ENCODE measurements at regions not wholly inside any gene's neighbourhood (a gene's known extent, or its start where the extent isn't known, plus 50 kb on each side); places are given as distances from the start of the nearest gene placed in this dataset.
A peak's percentile ranks its signal among the peaks of the same experiment; 100 is the strongest.

DNA sequence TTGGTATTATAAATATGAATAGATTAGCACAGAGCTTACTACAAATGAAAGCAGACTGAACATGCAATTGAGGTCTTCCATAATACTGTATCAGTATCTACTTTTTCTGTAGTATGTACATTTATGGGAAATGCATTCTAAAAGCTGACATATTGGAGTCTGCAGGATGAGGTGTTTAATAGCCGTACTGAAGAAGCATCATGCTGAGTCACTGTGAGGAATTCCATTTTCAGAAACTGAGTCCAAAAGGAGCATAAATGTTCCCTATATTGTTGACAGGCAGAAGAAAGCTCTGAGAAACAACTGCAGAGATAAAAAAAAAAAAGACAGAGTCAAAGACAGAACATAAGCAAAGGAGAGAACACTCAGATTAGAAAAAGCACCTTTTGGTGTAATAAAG is 366.7 kb upstream of the SPHKAP start:
- WGBS, 2 experiments (ENCODE audit: low coverage in 1 of 2, low lambda C conversion rate in 2 of 2, missing lambda C conversion rate in 2 of 2) = 0% methylated on average over 1 of the region's 1 CpG
- no peaks in the 10 kb centered on the region for H3K27me3 ChIP-seq (replicated peaks; ENCODE audit: insufficient read depth)
- no peaks in the 10 kb centered on the region for H4K20me1 ChIP-seq (ENCODE audit: insufficient read depth)
- no peak overlapping the region for H3K9ac ChIP-seq
- peak; percentile 59 for DNase-seq
- H2AFZ ChIP-seq = peak overlapping the region; percentile 49
- no peaks in the 10 kb centered on the region for H3K36me3 ChIP-seq (ENCODE audit: low read depth)
- H3F3A ChIP-seq (ENCODE audit: insufficient read depth) = peaks cover 40% of the 10 kb centered on the region
- no peaks in the 10 kb centered on the region for H3K9me2 ChIP-seq (ENCODE audit: insufficient read depth)
- no peaks in the 10 kb centered on the region for H3K79me2 ChIP-seq (ENCODE audit: insufficient read depth)
- H3K4me2 ChIP-seq (ENCODE audit: unreplicated experiment) = peak overlapping the region; percentile 8
- peaks cover 38% of the 10 kb centered on the region for H3K4me1 ChIP-seq (ENCODE audit: insufficient read depth)
- H3K9me3 ChIP-seq (ENCODE audit: low read depth) = no peaks in the 10 kb centered on the region
- in situ Hi-C loops (cut with MboI) = no loop called here
- no peak overlapping the region for H3K4me3 ChIP-seq
- TF ChIP-seq EZH2phosphoT487 (IDR thresholded peaks at IDR 0.05; ENCODE audit: insufficient read depth, low read depth) = no peak
- TF ChIP-seq EZH2 (IDR thresholded peaks at IDR 0.05; ENCODE audit: insufficient read depth, poor library complexity, severe bottlenecking) = no peak
- no peak overlapping the region for H3K27ac ChIP-seq

DNA sequence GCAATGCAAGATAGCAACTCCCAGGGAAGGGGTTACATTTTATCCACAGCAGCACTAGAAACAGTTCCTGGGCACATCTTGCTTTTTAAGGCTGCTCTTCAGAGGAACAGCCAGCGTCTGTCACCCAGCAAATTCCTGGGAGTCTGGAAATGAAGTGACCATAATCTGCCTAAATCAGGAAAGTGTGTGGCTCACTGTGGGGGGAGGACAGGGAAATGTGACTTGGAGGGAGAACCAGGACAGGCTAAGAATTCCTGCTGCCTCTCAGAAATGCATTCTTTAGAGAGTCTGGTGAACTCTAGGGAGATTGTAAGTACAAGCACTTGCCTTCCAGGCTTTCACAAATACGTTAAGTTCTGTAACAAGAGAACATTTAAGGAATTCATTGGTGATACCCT is 364.3 kb upstream of the SPHKAP start:
- Histone ChIP-seq H3K79me2 (ENCODE audit: insufficient read depth) (no peaks in the 10 kb centered on the region), H2AFZ (peak overlapping the region; percentile 56), H3K9me3 (ENCODE audit: low read depth) (no peaks in the 10 kb centered on the region), H3K27ac (peak overlapping the region; percentile 58), H3K9ac (no peak overlapping the region), H3K9me2 (ENCODE audit: insufficient read depth) (no peaks in the 10 kb centered on the region), H3K4me2 (ENCODE audit: unreplicated experiment) (peak overlapping the region; percentile 67), H3K4me3 (no peak overlapping the region), H3F3A (ENCODE audit: insufficient read depth) (peaks cover 51% of the 10 kb centered on the region), H3K36me3 (ENCODE audit: low read depth) (no peaks in the 10 kb centered on the region), H3K4me1 (ENCODE audit: insufficient read depth) (peaks cover 47% of the 10 kb centered on the region), H3K27me3 (replicated peaks; ENCODE audit: insufficient read depth) (no peaks in the 10 kb centered on the region), H4K20me1 (ENCODE audit: insufficient read depth) (no peaks in the 10 kb centered on the region)
- WGBS, 2 experiments (ENCODE audit: low coverage in 1 of 2, low lambda C conversion rate in 2 of 2, missing lambda C conversion rate in 2 of 2) = 6 to 9% methylated on average over 2 of the region's 2 CpGs
- TF ChIP-seq EZH2 (IDR thresholded peaks at IDR 0.05; ENCODE audit: insufficient read depth, poor library complexity, severe bottlenecking) = no peak
- peak; percentile 29 for DNase-seq
- in situ Hi-C loops (cut with MboI) = no loop called here

DNA sequence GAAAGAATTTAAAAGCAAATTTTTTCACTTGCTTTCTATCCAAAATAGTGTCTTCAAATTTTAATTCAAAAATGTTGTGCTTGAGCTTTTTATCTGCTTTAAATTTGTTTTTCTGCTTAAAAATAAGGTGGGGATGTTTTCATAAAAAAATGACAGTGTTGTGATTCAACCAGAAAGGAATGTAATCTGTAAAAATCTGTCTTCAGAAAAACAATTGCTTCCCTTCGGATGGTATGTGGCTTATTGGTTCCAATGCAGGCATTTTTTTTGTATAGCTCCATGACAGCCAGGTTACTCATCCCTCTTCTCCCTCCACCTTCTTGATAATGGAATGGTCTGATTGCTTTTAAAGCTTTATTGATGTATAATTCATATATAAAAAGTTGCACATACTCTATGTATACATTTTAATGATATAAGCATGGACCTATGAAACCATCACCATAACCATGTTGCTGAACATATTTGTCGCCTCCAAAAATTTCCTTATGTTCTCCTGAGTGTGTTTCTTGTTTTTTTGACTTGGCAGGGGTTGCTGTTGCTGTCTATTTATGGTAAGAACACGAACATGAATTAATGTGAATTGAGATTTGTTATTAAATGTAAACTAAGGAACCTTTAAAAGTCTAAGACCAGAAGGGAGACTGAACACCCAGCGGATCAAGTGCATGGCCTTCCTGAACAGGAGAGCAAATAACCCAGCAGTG is 363.7 kb upstream of the SPHKAP start:
- Histone ChIP-seq H2AFZ (peak overlapping the region; percentile 56), H3K9ac (no peak overlapping the region), H3K36me3 (ENCODE audit: low read depth) (no peaks in the 10 kb centered on the region), H3K27ac (peak overlapping the region; percentile 58), H3K4me1 (ENCODE audit: insufficient read depth) (peaks cover 47% of the 10 kb centered on the region), H3K4me2 (ENCODE audit: unreplicated experiment) (peak overlapping the region; percentile 67), H4K20me1 (ENCODE audit: insufficient read depth) (no peaks in the 10 kb centered on the region), H3K9me3 (ENCODE audit: low read depth) (no peaks in the 10 kb centered on the region), H3K4me3 (no peak overlapping the region), H3K79me2 (ENCODE audit: insufficient read depth) (no peaks in the 10 kb centered on the region), H3F3A (ENCODE audit: insufficient read depth) (peaks cover 51% of the 10 kb centered on the region), H3K9me2 (ENCODE audit: insufficient read depth) (no peaks in the 10 kb centered on the region), H3K27me3 (replicated peaks; ENCODE audit: insufficient read depth) (no peaks in the 10 kb centered on the region)
- in situ Hi-C loops (cut with MboI) = no loop called here
- whole genome bisulfite sequencing, 2 experiments (ENCODE audit: low coverage in 1 of 2, low lambda C conversion rate in 2 of 2, missing lambda C conversion rate in 2 of 2) = 5 to 6% methylated on average over 4 of the region's 4 CpGs
- DNase-seq = peak; percentile 77
- no peak for TF ChIP-seq EZH2 (IDR thresholded peaks at IDR 0.05; ENCODE audit: insufficient read depth, poor library complexity, severe bottlenecking)
- TF ChIP-seq EZH2phosphoT487 (IDR thresholded peaks at IDR 0.05; ENCODE audit: insufficient read depth, low read depth) = no peak

DNA sequence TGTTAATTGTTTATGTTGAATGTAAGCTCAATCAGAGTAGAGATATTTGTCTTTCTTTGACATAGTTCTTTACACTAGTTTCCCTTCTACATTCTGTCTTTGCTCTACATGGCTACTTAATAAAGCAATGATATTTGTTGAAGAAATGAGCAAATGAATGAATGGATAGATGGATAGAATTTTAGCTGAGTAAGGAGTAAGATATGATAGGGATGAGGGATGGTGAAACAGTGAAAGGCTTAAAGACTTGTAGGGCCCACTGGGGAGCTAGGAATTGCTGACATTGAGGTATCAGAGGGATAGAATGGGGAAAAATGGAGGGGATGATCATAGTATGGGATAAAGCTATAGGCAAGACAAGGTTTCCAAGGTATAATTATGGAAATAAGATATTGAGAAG is 361.6 kb upstream of the SPHKAP start:
- Histone ChIP-seq H3K9me3 (ENCODE audit: low read depth) (no peaks in the 10 kb centered on the region), H3F3A (ENCODE audit: insufficient read depth) (peaks cover 44% of the 10 kb centered on the region), H4K20me1 (ENCODE audit: insufficient read depth) (no peaks in the 10 kb centered on the region), H3K9me2 (ENCODE audit: insufficient read depth) (no peaks in the 10 kb centered on the region), H2AFZ (no peak overlapping the region), H3K4me1 (ENCODE audit: insufficient read depth) (peaks cover 39% of the 10 kb centered on the region), H3K4me2 (ENCODE audit: unreplicated experiment) (no peak overlapping the region), H3K79me2 (ENCODE audit: insufficient read depth) (no peaks in the 10 kb centered on the region), H3K9ac (no peak overlapping the region), H3K27me3 (replicated peaks; ENCODE audit: insufficient read depth) (no peaks in the 10 kb centered on the region), H3K36me3 (ENCODE audit: low read depth) (no peaks in the 10 kb centered on the region), H3K4me3 (no peak overlapping the region), H3K27ac (no peak overlapping the region)
- in situ Hi-C loops (cut with MboI) = no loop called here
- TF ChIP-seq EZH2phosphoT487 (IDR thresholded peaks at IDR 0.05; ENCODE audit: insufficient read depth, low read depth) (no peak), EZH2 (IDR thresholded peaks at IDR 0.05; ENCODE audit: insufficient read depth, poor library complexity, severe bottlenecking) (no peak)
- no peak for DNase-seq

DNA sequence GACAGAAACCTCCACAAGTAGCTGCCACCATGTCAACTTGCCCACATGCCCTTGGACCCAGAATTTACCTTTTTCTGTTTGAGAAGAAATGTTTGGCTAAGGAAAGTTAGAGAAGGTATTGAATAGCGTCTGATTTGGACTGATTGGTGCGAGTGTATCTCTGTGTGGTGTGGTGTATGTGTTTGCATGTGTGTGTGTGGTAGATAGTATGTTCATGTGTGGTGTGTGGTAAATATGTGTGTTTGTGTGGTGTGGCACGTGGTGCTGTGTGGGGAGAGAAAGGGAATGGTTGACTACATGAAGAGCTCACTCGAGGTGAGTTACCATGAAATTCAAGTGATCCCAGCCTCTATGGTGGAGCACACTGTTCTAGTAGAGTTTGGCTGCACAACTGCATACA is 360.8 kb upstream of the SPHKAP start:
- TF ChIP-seq EZH2phosphoT487 (IDR thresholded peaks at IDR 0.05; ENCODE audit: insufficient read depth, low read depth) = no peak
- no peak for TF ChIP-seq EZH2 (IDR thresholded peaks at IDR 0.05; ENCODE audit: insufficient read depth, poor library complexity, severe bottlenecking)
- DNase-seq = no peak
- Histone ChIP-seq H3K79me2 (ENCODE audit: insufficient read depth) (no peaks in the 10 kb centered on the region), H3K9me2 (ENCODE audit: insufficient read depth) (no peaks in the 10 kb centered on the region), H3K4me1 (ENCODE audit: insufficient read depth) (peaks cover 34% of the 10 kb centered on the region), H3K9ac (no peak overlapping the region), H3K27me3 (replicated peaks; ENCODE audit: insufficient read depth) (no peaks in the 10 kb centered on the region), H3F3A (ENCODE audit: insufficient read depth) (peaks cover 44% of the 10 kb centered on the region), H3K36me3 (ENCODE audit: low read depth) (no peaks in the 10 kb centered on the region), H3K9me3 (ENCODE audit: low read depth) (no peaks in the 10 kb centered on the region), H2AFZ (0 out of 2 replicates have a peak overlapping the region, but pooled peaks have one; percentile 16), H4K20me1 (ENCODE audit: insufficient read depth) (no peaks in the 10 kb centered on the region), H3K27ac (no peak overlapping the region), H3K4me3 (no peak overlapping the region), H3K4me2 (ENCODE audit: unreplicated experiment) (no peak overlapping the region)
- WGBS, 2 experiments (ENCODE audit: low coverage in 1 of 2, low lambda C conversion rate in 2 of 2, missing lambda C conversion rate in 2 of 2) = 95 to 97% methylated on average over 4 of the region's 4 CpGs
- in situ Hi-C loops (cut with MboI) = no loop called here
